NT2/D1 (cell line): ENCODE measurements at regions not wholly inside any gene's neighbourhood (a gene's known extent, or its start where the extent isn't known, plus 50 kb on each side); places are given as distances from the start of the nearest gene placed in this dataset.

ENCODE experiments used
- YY1 ChIP-seq: IDR thresholded peaks from 2 replicates; pipeline ENCODE4 v1.6.1; 2011; ENCODE audit not compliant: insufficient read length, insufficient read depth
- ZNF274 ChIP-seq: IDR thresholded peaks from 2 replicates; pipeline ENCODE4 v1.6.1; 2011; ENCODE audit warnings: mild to moderate bottlenecking, low read depth, low read length

DNA sequence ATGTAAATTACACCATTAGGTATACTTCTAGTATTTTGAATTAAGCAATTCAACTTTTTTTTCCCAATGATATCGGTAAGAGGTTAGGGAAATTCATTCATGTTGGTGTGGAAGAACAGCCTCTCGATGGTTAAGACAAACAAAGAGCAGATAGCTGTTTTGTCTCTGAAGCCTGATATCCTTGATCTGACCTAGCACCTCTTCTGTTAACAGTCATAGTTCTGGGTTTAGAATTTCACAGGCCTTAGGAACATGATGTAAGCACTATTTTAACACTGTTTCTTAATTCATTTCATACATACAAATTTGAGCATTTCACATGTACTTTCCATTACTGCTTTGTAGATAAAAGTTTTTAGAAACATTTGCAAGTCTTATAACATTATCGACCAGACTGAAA is 367.5 kb upstream of the ZNF385D start:
- TF ChIP-seq YY1 (no peak), ZNF274 (no peak)
